Peyer's patch (tissue), 4 donors: ENCODE measurements at regions not wholly inside any gene's neighbourhood (a gene's known extent, or its start where the extent isn't known, plus 50 kb on each side); places are given as distances from the start of the nearest gene placed in this dataset.

ENCODE experiments used
- DNase-seq, 3 donors: peaks; one replicate each; pipeline ENCODE4 v3.0.0-alpha.2; 2017 to 2019
- H3K27ac ChIP-seq, 4 donors: fragments of 200-600 bp; sonication (generic); one replicate each; pipeline ENCODE4 v1.5.1; 2016 to 2019
- H3K27me3 ChIP-seq, 2 donors: fragments of 200-600 bp; sonication (generic); one replicate each; pipeline ENCODE4 v1.5.1; 2019
- H3K36me3 ChIP-seq, 3 donors: fragments of 200-600 bp; sonication (generic); one replicate each; pipeline ENCODE4 v1.5.1; 2016 to 2019
- H3K4me1 ChIP-seq, 4 donors: fragments of 200-600 bp; sonication (generic); one replicate each; pipeline ENCODE4 v1.5.1; 2016 to 2019
- H3K4me3 ChIP-seq, 4 donors: fragments of 200-600 bp; sonication (generic); 1 replicate in 3 of 4; 2 replicates in 1 of 4; pipeline ENCODE4 v1.5.1; 2016 to 2019; ENCODE audit warnings: mild to moderate bottlenecking in 1 of 4
- H3K9me3 ChIP-seq, 4 donors: fragments of 200-600 bp; sonication (generic); one replicate each; pipeline ENCODE4 v1.5.1; 2016 to 2019; ENCODE audit warnings: mild to moderate bottlenecking in 1 of 4
- POLR2A ChIP-seq, 2 donors: fragments of 450-650 bp; IDR thresholded peaks; one replicate each; pipeline ENCODE4 v1.5.1; 2017; ENCODE audit warnings: antibody characterized with exemption in 2 of 2, mild to moderate bottlenecking in 2 of 2, moderate library complexity in 2 of 2
- TF ChIP-seq, protein P1 (sequence below), 6 experiments: fragments of 450-650 bp in 4 of 6; fragments of 200-600 bp in 2 of 6; sonication (generic) in 1 of 6; IDR thresholded peaks; one replicate each; pipeline ENCODE4 v1.5.1; 2017 to 2019; ENCODE audit warnings: antibody characterized with exemption in 6 of 6, mild to moderate bottlenecking in 3 of 6, moderate library complexity in 1 of 6

DNA sequence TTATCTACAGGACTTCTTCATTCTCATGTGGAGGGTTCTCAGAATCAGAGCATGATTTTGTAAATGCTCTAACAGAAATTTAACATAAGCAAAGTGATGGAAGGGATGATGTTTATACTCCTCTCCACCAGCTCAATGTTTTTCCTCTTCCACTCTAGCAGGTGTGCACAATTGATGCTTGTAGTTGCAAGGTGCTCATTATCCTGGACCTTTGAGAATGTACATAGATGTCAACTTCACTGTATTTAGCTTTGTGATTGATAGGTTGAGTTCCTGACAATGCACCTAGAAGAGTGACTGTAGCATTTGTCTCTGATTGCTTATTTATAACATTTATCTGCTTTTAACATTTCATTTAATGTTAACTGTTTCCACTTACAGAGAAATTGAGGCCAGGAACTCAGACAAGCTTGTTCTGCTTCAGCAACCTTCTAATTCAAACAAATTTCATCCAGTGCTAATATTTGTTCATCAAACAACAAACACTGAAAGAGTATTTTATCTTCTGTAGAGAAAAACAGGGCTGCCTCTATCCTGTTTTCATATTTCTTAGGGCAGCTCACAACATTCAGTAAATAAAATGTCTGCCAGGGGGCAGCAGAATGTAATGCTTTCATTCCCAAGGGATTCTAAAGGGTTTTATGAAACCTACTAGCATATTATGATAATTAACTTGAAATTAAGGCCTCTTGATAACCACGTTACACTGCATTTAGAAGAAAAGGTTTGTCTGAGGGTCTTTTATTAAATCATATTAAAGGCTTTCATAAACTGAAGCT lies 127.9 kb upstream of the NOL4 start:
- Histone ChIP-seq H3K4me3 (no peak overlapping the region), H3K36me3 (no peaks in the 10 kb centered on the region), H3K4me1 (no peaks in the 10 kb centered on the region), H3K9me3 (no peaks in the 10 kb centered on the region), H3K27ac (no peak overlapping the region), H3K27me3 (no peaks in the 10 kb centered on the region)
- TF ChIP-seq, protein P1, sequence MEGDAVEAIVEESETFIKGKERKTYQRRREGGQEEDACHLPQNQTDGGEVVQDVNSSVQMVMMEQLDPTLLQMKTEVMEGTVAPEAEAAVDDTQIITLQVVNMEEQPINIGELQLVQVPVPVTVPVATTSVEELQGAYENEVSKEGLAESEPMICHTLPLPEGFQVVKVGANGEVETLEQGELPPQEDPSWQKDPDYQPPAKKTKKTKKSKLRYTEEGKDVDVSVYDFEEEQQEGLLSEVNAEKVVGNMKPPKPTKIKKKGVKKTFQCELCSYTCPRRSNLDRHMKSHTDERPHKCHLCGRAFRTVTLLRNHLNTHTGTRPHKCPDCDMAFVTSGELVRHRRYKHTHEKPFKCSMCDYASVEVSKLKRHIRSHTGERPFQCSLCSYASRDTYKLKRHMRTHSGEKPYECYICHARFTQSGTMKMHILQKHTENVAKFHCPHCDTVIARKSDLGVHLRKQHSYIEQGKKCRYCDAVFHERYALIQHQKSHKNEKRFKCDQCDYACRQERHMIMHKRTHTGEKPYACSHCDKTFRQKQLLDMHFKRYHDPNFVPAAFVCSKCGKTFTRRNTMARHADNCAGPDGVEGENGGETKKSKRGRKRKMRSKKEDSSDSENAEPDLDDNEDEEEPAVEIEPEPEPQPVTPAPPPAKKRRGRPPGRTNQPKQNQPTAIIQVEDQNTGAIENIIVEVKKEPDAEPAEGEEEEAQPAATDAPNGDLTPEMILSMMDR (IDR thresholded peaks at IDR 0.05): no peak
- no peak for TF ChIP-seq POLR2A (IDR thresholded peaks at IDR 0.05)
- no peak for DNase-seq

DNA sequence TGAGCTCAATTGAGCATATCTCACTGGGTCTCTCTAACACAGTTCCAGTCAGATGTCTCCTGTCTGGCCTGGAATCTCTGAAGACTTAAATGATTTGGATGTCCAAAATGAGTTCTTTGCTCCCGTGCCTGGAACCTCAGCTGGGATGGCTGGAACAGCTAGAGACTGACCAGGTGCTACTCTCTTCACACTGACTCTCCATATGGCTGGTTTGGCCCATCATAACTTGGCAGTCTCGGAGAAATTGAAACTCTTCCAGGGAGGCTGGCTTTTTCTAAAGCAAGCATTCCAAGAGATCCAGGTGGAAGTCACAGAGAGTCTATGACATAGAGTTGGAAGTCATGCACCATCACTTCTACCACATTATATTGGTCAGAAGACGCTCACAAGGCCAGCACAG lies 129.6 kb upstream of the NOL4 start:
- DNase-seq: no peak
- Histone ChIP-seq H3K27ac (no peak overlapping the region), H3K4me1 (no peaks in the 10 kb centered on the region), H3K4me3 (no peak overlapping the region), H3K9me3 (no peaks in the 10 kb centered on the region), H3K27me3 (no peaks in the 10 kb centered on the region), H3K36me3 (no peaks in the 10 kb centered on the region)
- TF ChIP-seq, protein P1 (IDR thresholded peaks at IDR 0.05): no peak
- no peak for TF ChIP-seq POLR2A (IDR thresholded peaks at IDR 0.05)

DNA sequence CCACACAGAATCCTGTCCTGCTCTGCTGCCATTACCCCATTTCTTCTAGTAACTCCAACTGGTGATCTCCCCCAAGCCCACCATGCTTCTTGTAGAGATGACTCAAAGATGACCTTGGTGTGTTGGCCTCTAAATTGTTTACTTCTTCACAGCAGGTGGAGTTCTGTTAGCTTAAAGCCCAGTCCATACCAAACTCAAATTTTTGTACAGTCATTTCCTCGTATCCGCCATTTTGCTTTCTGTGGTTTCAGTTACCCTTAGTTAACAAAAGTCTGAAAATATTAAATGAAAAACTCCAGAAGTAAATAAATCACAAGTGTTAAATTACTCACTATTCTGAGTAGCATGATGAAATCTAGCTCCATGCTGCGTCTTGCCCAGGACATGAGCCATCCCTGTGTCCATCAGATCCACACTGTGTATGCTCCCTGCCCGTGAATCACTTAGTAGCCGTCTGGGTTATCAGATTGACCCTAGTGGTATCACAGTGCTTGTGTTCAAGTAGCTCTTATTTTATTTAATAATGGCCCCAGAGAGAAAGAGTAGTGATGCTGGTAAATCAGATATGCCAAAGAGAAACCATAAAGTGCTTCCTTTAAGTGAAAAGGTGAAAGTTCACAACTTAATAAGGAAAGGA lies 133.3 kb upstream of the NOL4 start:
- H3K27me3 ChIP-seq: no peaks in the 10 kb centered on the region
- H3K36me3 ChIP-seq: no peaks in the 10 kb centered on the region
- H3K4me1 ChIP-seq: no peaks in the 10 kb centered on the region
- no peak for DNase-seq
- no peak overlapping the region for H3K27ac ChIP-seq
- TF ChIP-seq, protein P1 (IDR thresholded peaks at IDR 0.05): no peak
- TF ChIP-seq POLR2A (IDR thresholded peaks at IDR 0.05): no peak
- no peak overlapping the region for H3K4me3 ChIP-seq
- H3K9me3 ChIP-seq: no peaks in the 10 kb centered on the region

DNA sequence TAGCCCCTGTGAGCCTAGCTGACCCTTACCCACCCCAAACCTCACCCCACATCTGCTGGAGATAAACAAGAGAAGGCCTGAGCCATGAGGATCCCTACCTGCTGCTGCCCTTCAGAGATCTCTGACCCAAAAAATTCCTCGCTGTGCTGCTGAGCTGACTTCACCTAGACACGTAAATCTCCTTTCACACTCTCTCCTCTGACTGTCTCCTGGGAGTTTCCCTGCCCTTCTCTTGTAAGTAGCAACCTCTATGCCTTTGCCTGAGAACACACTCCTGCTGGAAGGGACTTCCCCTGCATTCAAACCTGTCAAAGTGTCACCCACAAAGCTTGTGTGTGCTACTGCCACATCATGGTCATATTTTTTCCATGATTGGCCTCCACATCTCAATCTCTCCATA lies 134.2 kb upstream of the NOL4 start:
- no peak overlapping the region for H3K4me3 ChIP-seq
- H3K4me1 ChIP-seq: no peaks in the 10 kb centered on the region
- H3K27ac ChIP-seq: no peak overlapping the region
- H3K9me3 ChIP-seq: no peaks in the 10 kb centered on the region
- TF ChIP-seq POLR2A (IDR thresholded peaks at IDR 0.05): no peak
- TF ChIP-seq, protein P1 (IDR thresholded peaks at IDR 0.05): no peak
- no peaks in the 10 kb centered on the region for H3K27me3 ChIP-seq
- no peak for DNase-seq
- H3K36me3 ChIP-seq: no peaks in the 10 kb centered on the region

DNA sequence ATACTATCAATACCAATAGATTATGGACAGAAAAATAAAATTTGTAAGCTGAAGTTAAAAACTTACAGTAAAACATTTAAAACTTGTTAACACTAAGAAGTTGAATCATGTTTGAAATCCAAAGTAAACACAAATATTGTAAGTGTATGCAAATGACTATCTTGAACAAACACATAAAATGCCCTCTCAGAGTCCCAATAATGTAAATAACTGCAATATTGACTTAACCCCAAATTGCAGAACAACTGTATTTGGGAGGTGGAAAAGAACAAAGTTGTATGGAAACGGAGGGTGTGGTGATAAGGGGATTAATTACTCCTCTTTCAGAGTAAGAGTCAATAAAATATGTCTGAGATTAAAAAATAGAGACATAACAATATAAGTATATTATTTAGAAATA lies 140.0 kb upstream of the NOL4 start:
- no peak for DNase-seq
- Histone ChIP-seq H3K4me1 (no peaks in the 10 kb centered on the region), H3K9me3 (no peaks in the 10 kb centered on the region), H3K4me3 (no peak overlapping the region), H3K27ac (no peak overlapping the region), H3K27me3 (no peaks in the 10 kb centered on the region), H3K36me3 (no peaks in the 10 kb centered on the region)
- TF ChIP-seq POLR2A (IDR thresholded peaks at IDR 0.05): no peak
- TF ChIP-seq, protein P1 (IDR thresholded peaks at IDR 0.05): no peak
